ENCODE measurements at regions not wholly inside any gene's neighbourhood (a gene's known extent, or its start where the extent isn't known, plus 50 kb on each side); places are given as distances from the start of the nearest gene placed in this dataset.

DNA sequence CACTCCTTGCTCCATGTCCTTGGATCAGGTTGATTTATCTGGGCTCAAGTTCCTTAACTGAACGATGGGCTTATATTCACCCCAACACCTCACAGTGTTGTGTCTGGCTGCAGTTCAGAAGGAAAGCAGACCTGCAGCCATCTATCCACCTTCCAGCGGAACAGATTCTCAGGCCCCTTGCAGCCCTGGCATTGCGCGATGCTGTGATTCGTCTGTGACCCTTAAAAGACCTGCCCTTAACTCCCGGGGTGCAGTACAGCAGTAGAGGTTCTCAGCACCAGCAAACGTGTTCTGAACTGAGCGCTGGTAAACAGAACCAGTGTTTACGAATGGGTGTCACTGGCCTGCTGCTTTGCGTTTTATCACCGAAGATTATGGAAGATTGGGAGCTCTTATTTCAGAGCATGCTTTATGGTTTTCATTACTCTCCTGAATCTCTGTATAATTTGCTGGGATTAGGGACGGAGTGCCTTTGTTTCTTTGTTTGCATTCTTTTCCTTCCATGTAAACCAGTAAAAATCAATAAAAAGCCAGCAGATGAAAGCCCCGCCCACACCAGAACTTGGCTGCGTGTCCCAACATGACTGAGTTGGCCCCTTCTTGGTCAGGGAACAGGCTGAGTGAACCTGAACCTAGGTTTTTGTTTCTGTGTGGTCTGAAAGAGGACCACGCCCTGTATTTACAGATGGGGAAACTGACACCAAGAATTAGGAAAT lies 286.7 kb upstream of the CRY1 start (continued):
- peak; percentile 53; the same call in 1 of the 2 replicates for TF ChIP-seq PAXIP1 (CRISPR knock-in tag; conservative IDR thresholded peaks at IDR 0.05)
- no peak for TF ChIP-seq ZNF878 (CRISPR knock-in tag; IDR thresholded peaks at IDR 0.05)
- peak; percentile 21; the same call in 1 of the 2 replicates for TF ChIP-seq ARID4A (CRISPR knock-in tag; IDR thresholded peaks at IDR 0.05; ENCODE audit: borderline replicate concordance)
- no peak for TF ChIP-seq TCF12 (IDR thresholded peaks at IDR 0.05)
- TF ChIP-seq TCF12 (CRISPR knock-in tag; IDR thresholded peaks at IDR 0.05) = no peak
- TF ChIP-seq STAG1 (CRISPR knock-in tag; IDR thresholded peaks at IDR 0.05) = no peak
- peak; percentile 60; the same call in 1 of the 2 replicates for TF ChIP-seq NFIC (IDR thresholded peaks at IDR 0.05; ENCODE audit: low read length)
- TF ChIP-seq POLR2AphosphoS2 (IDR thresholded peaks at IDR 0.05; ENCODE audit: low read depth, low read length) = no peak
- no peak for TF ChIP-seq ZXDC (CRISPR knock-in tag; IDR thresholded peaks at IDR 0.05)
- TF ChIP-seq, protein P1, sequence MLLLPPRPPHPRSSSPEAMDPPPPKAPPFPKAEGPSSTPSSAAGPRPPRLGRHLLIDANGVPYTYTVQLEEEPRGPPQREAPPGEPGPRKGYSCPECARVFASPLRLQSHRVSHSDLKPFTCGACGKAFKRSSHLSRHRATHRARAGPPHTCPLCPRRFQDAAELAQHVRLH (CRISPR knock-in tag; IDR thresholded peaks at IDR 0.05; ENCODE audit: borderline replicate concordance, low read depth) = no peak
- TF ChIP-seq MEF2D (CRISPR knock-in tag; IDR thresholded peaks at IDR 0.05) = no peak
- no peak for TF ChIP-seq TCF7L2 (IDR thresholded peaks at IDR 0.05; ENCODE audit: low read depth, low read length)
- TF ChIP-seq SSRP1 (CRISPR knock-in tag; IDR thresholded peaks at IDR 0.05) = no peak
- TF ChIP-seq ZNF280B (CRISPR knock-in tag; IDR thresholded peaks at IDR 0.05; ENCODE audit: borderline replicate concordance) = no peak
- no peak for TF ChIP-seq CC2D1A (CRISPR knock-in tag; IDR thresholded peaks at IDR 0.05)
- TF ChIP-seq PLSCR1 (CRISPR knock-in tag; IDR thresholded peaks at IDR 0.05; ENCODE audit: borderline replicate concordance) = no peak
